OCI-LY3 (cell line): ENCODE measurements at regions not wholly inside any gene's neighbourhood (a gene's known extent, or its start where the extent isn't known, plus 50 kb on each side); places are given as distances from the start of the nearest gene placed in this dataset.

Experiments used
- H2AFZ ChIP-seq: fragments of 200-600, 300-600 bp; shearing (Covaris generic); 2 replicates; pipeline ENCODE4 v1.6.0; 2014; ENCODE audit warnings: antibody characterized with exemption, low read depth, low read length
- H3K27ac ChIP-seq: fragments of 200-600, 300-600 bp; sonication (generic); 2 replicates; pipeline ENCODE4 v1.5.1; 2014; ENCODE audit warnings: mild to moderate bottlenecking, low read length, moderate library complexity, mixed read lengths
- H3K27me3 ChIP-seq: fragments of 200-600, 300-600 bp; sonication (generic); 2 replicates; pipeline ENCODE4 v1.6.1; 2014; ENCODE audit warnings: low read depth, low read length, mixed read lengths
- H3K36me3 ChIP-seq: fragments of 200-600, 300-600 bp; sonication (generic); replicated peaks from 2 replicates; pipeline ENCODE3; 2014; ENCODE audit warnings: low read depth, low read length, mixed read lengths
- H3K4me1 ChIP-seq: fragments of 300-600, 200-600 bp; sonication (generic); 2 replicates; pipeline ENCODE4 v1.6.1; 2014; ENCODE audit warnings: low read length, mixed read lengths
- H3K4me2 ChIP-seq: fragments of 200-600, 300-600 bp; sonication (generic); 2 replicates; pipeline ENCODE4 v1.6.1; 2014; ENCODE audit warnings: low read length, mixed read lengths
- H3K4me3 ChIP-seq: fragments of 300-600, 200-600 bp; sonication (generic); 2 replicates; pipeline ENCODE4 v1.5.1; 2014; ENCODE audit warnings: antibody characterized with exemption, mild to moderate bottlenecking, low read length, moderate library complexity
- H3K79me2 ChIP-seq: fragments of 300-600, 200-600 bp; shearing (Covaris generic); 2 replicates; pipeline ENCODE4 v1.6.1; 2014; ENCODE audit warnings: mild to moderate bottlenecking, low read length, mixed read lengths
- H3K9ac ChIP-seq: fragments of 300-600, 200-600 bp; shearing (Covaris generic); 2 replicates; pipeline ENCODE4 v1.6.0; 2014; ENCODE audit warnings: mild to moderate bottlenecking, low read length, moderate library complexity
- H3K9me3 ChIP-seq: fragments of 200-600, 300-600 bp; shearing (Covaris generic); 2 replicates; pipeline ENCODE4 v1.6.1; 2014; ENCODE audit warnings: low read length, mixed read lengths; ENCODE audit not compliant: insufficient read depth
- H4K20me1 ChIP-seq: fragments of 200-600, 300-600 bp; sonication (generic); 2 replicates; pipeline ENCODE4 v1.6.1; 2016; ENCODE audit warnings: low read length, mixed read lengths; ENCODE audit not compliant: insufficient read depth
- EZH2phosphoT487 ChIP-seq: fragments of 200-600 bp; shearing (Covaris generic); IDR thresholded peaks from 2 replicates; pipeline ENCODE4 v1.6.1; 2018; ENCODE audit warnings: antibody characterized with exemption, mixed run types, low read depth
- TF ChIP-seq, protein P1 (sequence below): fragments of 200-600, 300-600 bp; sonication (generic); IDR thresholded peaks from 2 replicates; pipeline ENCODE4 v1.5.1; 2014; ENCODE audit warnings: antibody characterized with exemption, low read length, low read depth

DNA sequence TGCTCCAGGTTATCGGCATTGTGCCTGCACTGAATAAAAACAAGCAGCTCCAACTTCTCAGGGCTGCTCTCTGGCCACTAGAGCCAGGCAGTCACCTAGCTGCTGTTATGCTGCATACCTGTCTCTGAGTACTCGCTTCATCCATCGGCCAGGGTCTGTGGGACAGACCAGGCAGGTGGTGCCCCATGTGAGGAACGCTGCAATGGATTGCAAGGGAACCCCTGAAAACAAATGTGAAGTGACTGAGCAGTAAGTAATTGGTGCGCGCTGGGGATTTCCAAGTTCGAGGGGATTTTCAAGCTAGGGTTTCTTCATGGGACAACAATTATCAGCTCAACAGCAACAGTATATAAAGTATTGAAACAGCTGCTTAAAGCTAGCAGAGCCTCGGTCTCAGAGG, 965.3 kb downstream of the AACS start:
- Histone ChIP-seq H3K4me3 (no peak overlapping the region), H4K20me1 (no peaks in the 10 kb centered on the region), H2AFZ (no peak overlapping the region), H3K79me2 (no peaks in the 10 kb centered on the region), H3K9me3 (no peaks in the 10 kb centered on the region), H3K27ac (no peak overlapping the region), H3K36me3 (no peaks in the 10 kb centered on the region), H3K9ac (no peak overlapping the region), H3K27me3 (no peaks in the 10 kb centered on the region), H3K4me1 (peaks cover 5% of the 10 kb centered on the region), H3K4me2 (no peak overlapping the region; the same call in 1 of the 2 replicates)
- TF ChIP-seq, protein P1, sequence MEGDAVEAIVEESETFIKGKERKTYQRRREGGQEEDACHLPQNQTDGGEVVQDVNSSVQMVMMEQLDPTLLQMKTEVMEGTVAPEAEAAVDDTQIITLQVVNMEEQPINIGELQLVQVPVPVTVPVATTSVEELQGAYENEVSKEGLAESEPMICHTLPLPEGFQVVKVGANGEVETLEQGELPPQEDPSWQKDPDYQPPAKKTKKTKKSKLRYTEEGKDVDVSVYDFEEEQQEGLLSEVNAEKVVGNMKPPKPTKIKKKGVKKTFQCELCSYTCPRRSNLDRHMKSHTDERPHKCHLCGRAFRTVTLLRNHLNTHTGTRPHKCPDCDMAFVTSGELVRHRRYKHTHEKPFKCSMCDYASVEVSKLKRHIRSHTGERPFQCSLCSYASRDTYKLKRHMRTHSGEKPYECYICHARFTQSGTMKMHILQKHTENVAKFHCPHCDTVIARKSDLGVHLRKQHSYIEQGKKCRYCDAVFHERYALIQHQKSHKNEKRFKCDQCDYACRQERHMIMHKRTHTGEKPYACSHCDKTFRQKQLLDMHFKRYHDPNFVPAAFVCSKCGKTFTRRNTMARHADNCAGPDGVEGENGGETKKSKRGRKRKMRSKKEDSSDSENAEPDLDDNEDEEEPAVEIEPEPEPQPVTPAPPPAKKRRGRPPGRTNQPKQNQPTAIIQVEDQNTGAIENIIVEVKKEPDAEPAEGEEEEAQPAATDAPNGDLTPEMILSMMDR = no peak
- no peak for TF ChIP-seq EZH2phosphoT487

DNA sequence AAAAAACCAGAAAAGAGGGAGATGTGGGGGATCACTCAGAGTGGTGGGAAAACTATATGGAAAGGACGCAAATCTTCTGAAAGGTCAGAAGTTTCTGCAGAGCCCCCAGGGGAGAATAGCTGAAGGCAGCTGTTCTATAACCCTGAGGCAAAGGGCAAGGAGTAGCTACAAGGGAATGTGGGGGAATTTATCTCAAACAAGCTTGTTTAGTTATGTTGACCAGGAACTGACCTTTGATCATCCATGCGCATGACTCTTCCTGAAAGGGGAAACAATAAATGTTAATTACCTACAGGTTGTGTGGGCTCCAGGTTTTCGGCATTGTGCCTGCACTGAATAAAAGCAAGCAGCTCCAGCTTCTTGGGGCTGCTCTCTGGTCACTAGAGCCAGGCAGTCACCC, 968.5 kb downstream of the AACS start:
- Histone ChIP-seq H3K27me3 (no peaks in the 10 kb centered on the region), H3K4me1 (peaks cover 5% of the 10 kb centered on the region), H3K9me3 (no peaks in the 10 kb centered on the region), H3K9ac (no peak overlapping the region), H3K79me2 (no peaks in the 10 kb centered on the region), H3K4me2 (no peak overlapping the region), H2AFZ (no peak overlapping the region), H3K27ac (no peak overlapping the region), H3K4me3 (no peak overlapping the region), H4K20me1 (no peaks in the 10 kb centered on the region), H3K36me3 (no peaks in the 10 kb centered on the region)
- TF ChIP-seq EZH2phosphoT487 = no peak

DNA sequence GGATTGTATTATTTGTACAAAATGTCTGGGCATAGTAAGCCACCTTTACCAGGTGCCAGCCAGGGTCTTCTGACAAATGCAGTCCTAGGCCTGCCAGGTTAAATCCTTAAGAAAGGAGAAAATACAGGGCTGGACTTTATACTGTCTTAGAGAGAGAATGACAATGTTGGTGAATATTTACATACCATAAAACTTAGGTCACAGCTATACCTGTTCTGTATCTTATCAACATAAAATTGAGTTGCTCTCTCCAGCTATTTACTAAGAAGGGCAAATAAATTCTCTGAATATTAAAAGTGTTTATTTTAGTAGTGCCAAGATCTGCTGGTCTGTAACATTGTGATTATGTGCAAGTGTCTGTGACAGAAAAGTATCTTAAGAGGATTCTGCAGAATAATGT, 971.1 kb downstream of the AACS start:
- H3K9ac ChIP-seq = no peak overlapping the region
- H4K20me1 ChIP-seq = no peaks in the 10 kb centered on the region
- no peaks in the 10 kb centered on the region for H3K27me3 ChIP-seq
- H3K27ac ChIP-seq = no peak overlapping the region
- no peak overlapping the region for H3K4me3 ChIP-seq
- no peak overlapping the region for H2AFZ ChIP-seq
- H3K79me2 ChIP-seq = no peaks in the 10 kb centered on the region
- TF ChIP-seq, protein P1 = no peak
- TF ChIP-seq EZH2phosphoT487 = no peak
- no peaks in the 10 kb centered on the region for H3K4me1 ChIP-seq
- no peaks in the 10 kb centered on the region for H3K9me3 ChIP-seq
- no peaks in the 10 kb centered on the region for H3K36me3 ChIP-seq
- no peak overlapping the region for H3K4me2 ChIP-seq

DNA sequence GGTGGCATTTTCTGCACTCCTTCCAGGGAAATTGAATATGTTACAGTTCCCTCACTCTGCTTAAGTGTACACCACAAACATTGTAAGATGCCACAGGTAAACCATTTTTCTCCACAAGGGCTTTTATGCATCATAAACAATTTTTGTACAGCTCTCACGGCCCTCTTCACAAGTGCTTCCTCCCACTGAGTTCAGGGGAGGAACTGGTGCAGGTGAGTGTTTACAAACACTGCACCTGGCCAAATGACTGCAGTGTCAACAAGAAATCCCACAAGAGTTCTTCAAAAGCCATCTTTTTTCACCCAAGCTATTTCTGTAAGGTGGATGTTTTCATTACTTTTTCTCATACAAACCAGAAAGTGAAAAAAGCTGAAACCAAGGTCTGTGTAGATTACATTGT, 973.2 kb downstream of the AACS start:
- Histone ChIP-seq H3K36me3 (no peaks in the 10 kb centered on the region), H3K27ac (no peak overlapping the region), H3K79me2 (no peaks in the 10 kb centered on the region), H3K4me2 (no peak overlapping the region), H2AFZ (no peak overlapping the region), H3K27me3 (no peaks in the 10 kb centered on the region), H3K9me3 (no peaks in the 10 kb centered on the region), H3K9ac (no peak overlapping the region), H4K20me1 (no peaks in the 10 kb centered on the region), H3K4me1 (no peaks in the 10 kb centered on the region), H3K4me3 (no peak overlapping the region)
- TF ChIP-seq, protein P1 = no peak
- TF ChIP-seq EZH2phosphoT487 = no peak

DNA sequence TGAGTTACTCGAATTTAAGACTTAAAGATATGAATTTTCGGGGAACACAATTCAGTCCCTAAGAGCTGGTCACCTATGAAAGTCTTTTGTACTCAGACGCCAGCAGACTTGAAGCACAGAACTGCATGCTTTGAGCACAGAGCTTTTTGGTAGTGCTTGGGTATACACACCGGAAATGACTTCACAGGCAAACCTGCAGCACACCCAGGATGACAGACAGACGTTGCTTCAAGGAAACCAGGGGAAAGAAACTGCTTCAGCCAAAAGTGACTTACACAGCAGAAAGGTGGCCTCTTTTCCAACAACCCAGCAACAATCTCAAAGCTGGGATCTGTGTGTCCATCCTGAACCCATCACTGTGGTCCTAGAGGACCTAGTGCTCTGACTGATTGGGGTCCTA, 975.1 kb downstream of the AACS start:
- H3K79me2 ChIP-seq = no peaks in the 10 kb centered on the region
- no peak overlapping the region for H3K27ac ChIP-seq
- no peak overlapping the region for H3K4me3 ChIP-seq
- no peaks in the 10 kb centered on the region for H3K36me3 ChIP-seq
- no peaks in the 10 kb centered on the region for H4K20me1 ChIP-seq
- H3K4me1 ChIP-seq = no peaks in the 10 kb centered on the region
- H3K9ac ChIP-seq = no peak overlapping the region
- H3K27me3 ChIP-seq = no peaks in the 10 kb centered on the region
- TF ChIP-seq, protein P1 = no peak
- TF ChIP-seq EZH2phosphoT487 = no peak
- no peak overlapping the region for H3K4me2 ChIP-seq
- no peaks in the 10 kb centered on the region for H3K9me3 ChIP-seq
- H2AFZ ChIP-seq = no peak overlapping the region
